HG03095 (cell line): ENCODE measurements at regions not wholly inside any gene's neighbourhood (a gene's known extent, or its start where the extent isn't known, plus 50 kb on each side); places are given as distances from the start of the nearest gene placed in this dataset.
"Not testable (repeated sequence)": the region's sequence is repeated elsewhere in the genome, so short reads cannot be mapped to it uniquely, and the experiment has no call there.

Experiments
- ATAC-seq: cut with Tn5 transposase; IDR thresholded peaks from one replicate; pipeline ENCODE4 v1.9.1; 2021; ENCODE audit warnings: moderate library complexity; ENCODE audit not compliant: unreplicated experiment

DNA sequence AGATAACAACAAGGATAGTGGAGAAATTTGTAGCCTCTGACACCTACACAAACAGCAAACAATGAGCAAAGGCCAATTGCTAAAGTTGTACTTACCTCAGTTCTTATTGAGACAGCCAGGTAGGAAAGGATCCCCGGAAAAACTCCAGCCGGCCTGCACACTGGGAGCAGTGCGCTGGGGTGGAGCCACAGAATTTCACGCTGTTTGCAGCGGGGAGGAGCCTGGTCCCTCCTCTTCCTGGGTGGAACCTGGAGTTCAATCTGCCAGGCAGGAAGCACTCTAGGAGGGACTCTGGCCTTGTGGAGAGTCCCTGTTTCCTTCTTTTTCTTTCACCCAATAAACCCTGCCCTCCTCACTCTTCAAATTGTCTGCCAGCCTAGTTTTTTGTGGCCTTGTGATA, 382.6 kb upstream of the TGIF2LX start:
- ATAC-seq = not testable (repeated sequence)

DNA sequence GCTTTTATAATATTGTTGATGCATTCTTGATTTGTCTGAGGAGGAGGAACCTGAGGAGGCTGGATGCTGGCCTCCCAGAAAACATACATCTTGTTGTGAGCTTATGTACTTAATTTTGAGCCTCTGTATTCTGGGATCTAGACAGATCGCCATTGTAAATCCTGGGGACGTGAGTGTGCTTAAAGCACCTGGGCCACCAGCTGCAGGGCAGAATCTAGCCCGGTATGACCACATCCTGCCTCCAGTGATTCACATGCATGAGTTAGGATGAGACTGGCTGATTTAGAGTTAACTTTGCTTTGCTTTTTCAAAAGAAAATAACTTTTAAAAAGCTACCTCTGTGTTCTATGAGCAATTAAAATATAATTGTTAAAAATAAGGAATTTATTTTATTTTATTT, 364.6 kb upstream of the TGIF2LX start:
- not testable (repeated sequence) for ATAC-seq

DNA sequence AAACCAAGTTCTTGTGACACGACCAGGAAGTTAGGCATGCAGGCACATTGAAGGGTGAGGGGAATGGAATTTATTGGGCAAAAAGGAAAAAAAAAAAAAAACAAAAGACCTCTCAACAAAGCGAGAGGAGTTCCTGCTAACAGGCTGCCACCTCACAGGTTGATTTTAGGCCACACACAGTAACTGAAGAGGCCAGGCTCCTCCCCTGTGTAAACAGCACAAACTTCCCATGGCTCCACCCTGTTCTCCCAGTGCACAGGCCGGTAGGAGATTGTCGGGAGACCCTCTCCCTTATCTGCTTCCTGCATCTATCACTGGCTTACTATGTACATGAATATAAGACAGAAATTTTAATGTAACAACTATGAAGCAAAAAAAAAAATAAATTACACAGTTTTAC, 359.6 kb upstream of the TGIF2LX start:
- not testable (repeated sequence) for ATAC-seq

DNA sequence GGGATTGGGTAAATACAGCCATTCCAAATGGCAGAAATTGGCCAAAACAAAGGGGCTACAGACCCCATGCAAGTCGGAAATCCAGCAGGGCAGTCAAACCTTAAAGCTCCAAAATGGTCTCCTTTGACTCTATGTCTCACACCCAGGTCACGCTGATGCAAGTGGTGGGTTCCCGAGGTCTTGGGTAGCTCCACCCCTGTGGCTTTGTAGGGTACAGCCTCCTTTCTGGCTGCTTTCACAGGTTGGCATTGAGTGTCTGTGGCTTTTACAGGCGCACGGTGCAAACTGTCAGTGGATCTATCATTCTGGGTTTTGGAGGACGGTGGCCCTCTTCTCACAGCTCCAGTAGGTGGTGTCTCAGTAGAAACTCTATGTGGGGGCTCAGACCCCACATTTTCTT, 358.6 kb upstream of the TGIF2LX start:
- not testable (repeated sequence) for ATAC-seq

DNA sequence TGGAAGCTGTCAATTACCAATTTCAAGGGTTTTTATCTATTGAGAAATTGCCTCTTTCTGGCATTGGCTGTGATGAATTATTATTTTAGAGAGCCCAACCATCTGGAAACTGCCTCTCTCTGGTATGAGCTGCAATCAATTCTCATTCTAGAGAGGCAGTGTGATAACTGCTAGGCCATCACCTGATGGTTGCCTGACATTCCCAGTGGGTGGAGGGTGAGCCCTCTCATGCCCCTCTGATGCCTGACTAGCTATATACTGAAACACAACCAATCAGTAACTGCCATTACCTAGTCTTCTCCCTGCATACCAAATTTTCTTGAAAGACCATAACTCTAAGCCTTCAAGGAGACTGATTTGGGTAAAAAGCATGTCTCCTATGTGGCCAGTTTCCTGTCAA, 353.9 kb upstream of the TGIF2LX start:
- ATAC-seq = not testable (repeated sequence)

DNA sequence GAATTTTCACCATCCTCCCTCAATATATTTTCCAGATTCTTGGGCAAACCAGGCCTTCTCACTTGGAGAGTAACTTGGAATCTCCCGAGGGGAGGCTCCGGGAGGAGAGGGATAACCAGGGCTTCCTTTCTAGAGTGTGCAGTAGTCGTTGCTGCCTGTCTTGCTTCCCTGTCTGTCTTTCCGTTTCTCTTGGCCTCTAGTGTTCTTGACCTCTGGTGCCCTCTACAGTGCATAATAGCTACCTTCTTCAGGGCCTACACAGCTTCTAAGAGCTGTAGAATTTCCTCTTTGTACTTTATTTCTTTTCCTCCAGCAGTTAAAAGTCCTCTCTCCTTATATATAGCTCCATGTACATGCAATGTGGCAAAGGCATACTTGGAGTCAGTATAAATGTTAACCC, 339.8 kb upstream of the TGIF2LX start:
- ATAC-seq = not testable (repeated sequence)

DNA sequence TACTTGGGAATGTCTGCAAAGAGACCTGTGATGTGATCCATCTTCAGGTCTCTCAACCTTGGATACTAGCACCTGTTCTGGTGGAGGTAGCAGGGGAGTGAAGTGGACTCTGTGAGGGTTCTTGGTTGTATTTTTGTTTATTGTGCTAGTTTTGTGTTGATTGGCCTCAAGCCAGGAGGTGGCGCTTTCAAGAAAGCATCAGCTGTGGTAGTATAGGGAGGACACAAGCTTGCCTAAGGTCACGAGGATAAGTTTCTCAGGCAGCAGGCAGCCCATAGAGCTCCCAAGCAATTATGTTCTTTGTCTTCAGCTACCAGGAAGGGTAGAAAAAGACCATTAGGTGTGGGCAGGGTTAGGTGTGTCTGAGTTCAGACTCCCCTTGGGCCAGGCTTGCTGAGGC, 289.9 kb upstream of the TGIF2LX start:
- ATAC-seq = not testable (repeated sequence)

DNA sequence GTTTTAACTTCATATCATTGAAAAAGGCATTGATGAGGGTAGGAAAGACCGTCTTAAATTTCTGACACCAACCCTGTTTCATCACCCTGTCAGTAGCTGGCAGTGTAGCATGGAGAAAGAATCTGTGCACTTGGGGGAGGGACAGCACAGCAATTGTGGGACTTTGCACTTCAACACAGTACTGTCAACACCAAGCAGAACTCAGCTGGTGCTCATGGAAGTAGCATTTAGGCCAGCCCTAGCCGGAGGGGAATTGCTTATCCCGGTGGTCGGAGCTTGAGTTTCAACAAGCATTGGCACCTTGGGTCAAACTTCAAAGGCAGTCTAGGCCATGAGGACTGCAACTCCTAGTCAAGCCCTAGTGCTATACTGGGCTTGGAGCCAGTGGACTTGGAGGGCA, 285.8 kb upstream of the TGIF2LX start:
- not testable (repeated sequence) for ATAC-seq

DNA sequence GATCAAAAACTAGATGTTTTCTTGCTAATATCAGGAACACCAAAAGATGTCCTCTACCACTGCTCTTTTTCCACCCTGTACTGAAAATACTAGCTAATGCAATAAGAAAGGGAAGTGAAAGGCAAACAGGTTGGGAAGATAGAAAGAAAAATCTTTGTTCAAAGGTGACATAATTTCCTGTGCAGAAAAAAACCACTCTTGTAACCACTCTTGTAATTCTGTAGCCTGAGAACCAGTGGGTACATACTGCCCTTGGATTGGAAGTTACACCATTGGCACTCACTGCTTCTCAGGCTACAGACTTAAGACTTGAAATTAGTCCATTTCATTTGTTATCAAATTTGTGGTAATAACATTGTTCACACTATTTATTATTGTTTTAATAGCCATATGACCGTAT, 263.0 kb upstream of the TGIF2LX start:
- not testable (repeated sequence) for ATAC-seq

DNA sequence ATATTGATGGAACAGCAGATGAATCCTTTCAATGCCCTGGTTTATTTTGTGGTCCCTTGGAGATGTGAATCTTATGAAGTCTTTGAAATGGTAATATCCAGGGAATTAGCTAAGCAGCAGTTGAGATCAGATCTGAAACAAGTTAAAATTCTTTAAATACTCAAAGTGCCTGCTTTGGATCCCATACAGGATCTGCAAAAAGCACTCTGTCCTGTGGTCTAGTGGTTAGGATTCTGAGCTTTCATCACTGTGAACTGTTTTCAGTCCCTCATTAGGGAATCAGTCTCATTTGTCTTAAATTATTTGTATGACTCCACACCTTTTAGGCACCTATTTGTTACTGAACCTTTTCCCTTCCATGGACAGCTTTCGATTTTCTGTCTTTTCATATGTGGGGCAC, 215.2 kb upstream of the TGIF2LX start:
- ATAC-seq = not testable (repeated sequence)

DNA sequence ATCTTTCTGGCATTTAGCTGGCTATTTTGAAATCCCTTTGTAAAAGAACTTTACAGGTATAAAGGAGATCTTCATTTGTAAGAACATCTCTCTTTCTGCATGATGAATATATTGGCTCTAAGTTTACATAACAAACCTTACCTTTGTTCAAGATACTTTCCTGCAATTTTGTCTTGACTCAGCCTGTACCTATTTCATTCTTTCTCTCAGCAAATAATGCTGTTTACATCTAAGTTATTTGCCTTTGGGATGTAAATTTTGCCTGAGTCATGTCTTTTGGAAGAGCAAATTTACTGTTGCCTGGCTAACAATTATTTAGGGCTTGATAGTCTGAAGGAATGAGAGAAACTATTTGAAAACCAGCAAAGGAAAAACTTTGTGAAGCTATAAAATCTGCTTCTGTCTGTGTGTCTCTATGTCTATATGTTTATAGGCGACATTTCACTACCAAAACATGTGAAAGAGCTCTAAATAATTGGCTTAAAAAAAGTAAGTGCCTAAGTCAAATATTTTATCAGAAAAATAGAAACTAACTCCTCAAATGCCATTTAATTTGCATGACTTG, 214.3 kb upstream of the TGIF2LX start:
- ATAC-seq = not testable (repeated sequence)

DNA sequence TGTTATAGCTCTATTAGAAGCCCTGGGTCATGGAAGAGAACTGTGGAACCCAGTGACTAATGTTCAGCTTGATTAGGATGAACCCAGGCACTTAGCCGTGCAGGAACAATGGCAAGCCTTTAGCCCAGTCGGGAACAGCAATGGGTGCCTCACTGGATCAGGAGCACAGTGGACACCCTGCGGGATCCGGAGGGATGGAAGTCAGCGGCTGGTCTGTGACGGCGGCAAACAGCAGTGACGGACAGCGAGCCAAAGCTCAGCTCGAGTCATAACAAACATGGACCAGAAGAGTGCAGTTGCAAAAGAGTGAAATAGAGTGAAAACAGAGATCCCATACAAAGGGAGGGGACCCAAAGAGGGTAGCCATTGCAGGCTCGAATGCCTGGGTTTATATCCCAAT, 187.3 kb upstream of the TGIF2LX start:
- not testable (repeated sequence) for ATAC-seq

DNA sequence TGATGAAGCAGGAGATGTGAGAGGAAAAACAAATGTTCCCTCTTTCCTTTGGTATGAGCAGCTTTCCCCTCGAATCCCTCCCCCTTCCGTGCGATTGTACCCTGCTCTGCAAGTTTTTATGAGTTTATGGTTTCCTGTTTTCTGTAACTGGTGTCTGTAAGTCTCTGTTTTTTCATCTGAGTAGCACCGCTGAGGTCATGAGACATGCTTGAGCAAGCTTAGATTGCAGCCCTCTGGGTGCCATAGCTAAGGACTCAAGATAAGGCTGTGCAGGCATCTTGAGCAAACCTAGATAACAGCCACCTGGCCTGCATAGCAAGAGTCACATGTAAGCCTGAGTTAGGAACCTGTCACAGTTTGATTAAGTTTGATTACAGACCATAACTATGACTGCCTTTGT, 165.2 kb upstream of the TGIF2LX start:
- ATAC-seq = not testable (repeated sequence)

DNA sequence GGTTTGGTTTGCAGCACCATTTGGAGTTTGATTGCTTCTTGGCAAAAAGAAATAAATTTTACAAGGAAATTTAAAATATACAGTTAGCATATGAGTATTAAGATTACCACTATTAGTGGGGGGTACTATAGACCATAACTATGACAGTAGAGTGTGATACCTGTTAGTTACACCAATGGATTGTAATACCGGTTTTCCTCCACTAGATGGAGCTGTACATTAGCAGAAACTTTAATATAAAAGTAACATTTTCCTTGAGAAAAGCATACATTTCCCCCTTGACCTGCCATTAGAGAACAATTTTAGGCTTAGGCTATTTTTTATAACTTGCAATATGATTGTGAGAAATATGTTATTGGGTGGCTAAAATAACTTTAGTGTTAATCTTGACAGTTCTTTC, 163.9 kb upstream of the TGIF2LX start:
- not testable (repeated sequence) for ATAC-seq

DNA sequence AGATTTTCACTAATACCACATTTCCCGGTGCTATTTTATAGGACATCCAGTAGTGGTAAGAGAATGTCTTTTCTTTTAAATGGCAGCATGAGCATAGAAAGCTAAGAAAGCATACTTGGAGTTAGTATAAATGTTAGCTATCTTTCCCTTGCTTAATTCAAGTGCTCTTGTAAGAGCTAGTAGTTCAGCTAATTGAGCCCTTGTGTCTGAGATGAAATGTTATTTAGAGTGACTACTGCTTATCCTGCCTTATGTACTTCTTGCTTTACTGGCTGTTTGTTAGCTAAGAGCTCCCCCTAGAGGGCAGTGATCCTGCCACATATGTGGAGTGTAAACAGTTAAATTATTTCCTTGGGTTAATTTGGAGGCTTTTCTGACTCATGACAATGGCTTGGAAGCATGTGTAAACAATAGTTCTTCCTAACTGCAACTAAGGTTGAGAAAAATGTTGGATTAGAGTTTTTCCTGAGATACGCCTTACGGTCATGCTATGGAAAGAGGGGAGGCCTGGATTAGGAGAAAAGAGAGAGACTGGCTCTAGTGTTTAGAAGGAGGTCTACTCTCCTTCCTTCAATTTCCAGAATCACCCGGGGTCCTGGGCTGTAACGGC, 162.5 kb upstream of the TGIF2LX start:
- ATAC-seq = not testable (repeated sequence)

DNA sequence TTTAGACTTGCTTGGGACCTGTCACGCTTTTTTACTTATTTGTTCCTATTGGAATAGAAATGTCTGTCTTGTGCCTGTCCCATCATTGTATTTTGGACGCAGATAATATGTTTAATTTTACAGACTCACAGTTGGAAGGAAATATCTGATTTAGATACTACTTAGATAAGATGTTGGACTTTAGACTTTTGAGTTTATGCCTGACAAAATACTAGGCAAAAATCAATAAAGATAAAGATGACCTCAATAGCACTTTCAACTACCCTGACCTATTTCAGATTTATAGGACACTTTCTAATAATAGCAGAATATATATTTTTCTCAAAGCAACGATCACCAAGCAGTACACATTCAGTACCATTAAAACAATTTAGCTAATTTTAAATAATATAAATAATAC, 150.1 kb upstream of the TGIF2LX start:
- not testable (repeated sequence) for ATAC-seq

DNA sequence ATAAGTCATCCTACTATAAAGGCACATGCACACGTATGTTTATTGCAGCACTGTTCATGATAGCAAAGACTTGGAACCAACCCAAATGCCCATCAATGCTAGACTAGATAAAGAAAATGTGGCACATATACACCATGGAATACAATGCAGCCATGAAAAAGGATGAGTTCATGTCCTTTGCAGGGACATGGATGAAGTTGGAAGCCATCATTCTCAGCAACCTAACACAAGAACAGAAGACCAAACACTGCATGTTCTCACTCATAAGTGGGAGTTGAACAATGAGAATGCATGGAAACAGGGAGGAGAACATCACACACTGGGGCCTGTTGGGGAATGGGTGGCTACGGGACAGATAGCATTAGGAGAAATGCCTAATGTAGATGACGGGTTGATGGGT, 110.3 kb upstream of the TGIF2LX start:
- not testable (repeated sequence) for ATAC-seq

DNA sequence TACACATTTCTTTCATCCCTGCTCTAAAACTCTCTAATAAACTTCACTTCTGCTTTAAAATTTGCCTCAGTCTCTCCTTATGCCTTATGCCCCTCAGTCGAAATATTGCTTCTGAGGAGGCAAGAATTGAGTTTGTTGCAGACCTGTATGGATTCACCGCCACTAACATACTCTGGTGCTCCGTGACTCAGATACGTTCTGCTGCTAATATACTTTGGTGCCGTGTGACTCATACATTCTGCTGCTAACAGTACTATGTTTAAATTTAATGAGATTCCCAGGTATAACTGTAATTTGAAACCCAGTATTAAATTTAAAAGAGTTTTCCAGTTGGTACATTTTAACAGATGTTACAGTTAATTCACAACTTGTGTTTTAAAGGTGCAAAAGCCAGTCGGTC, 82.0 kb upstream of the TGIF2LX start:
- not testable (repeated sequence) for ATAC-seq

DNA sequence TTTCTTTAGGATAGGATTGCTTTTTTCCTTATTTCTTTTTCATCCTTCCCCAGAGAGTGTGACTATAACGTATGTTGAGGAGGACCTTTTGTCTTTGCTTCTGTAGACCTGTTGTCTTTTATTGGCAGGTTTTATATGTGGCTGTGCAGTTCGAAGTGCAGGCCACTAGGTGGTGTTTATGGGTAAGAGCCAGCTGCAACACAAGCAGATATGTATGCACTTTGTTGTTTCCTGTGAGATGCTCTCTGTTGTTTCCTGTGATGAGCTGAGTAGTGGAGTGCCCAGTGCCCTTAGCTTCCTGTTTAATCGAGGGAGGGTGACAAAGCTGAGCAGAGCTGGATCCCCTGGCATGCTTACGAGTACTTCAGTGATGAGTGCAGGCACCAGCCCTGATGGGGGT, 50.0 kb upstream of the TGIF2LX start:
- peak; percentile 74 for ATAC-seq
